ENCODE measurements at regions not wholly inside any gene's neighbourhood (a gene's known extent, or its start where the extent isn't known, plus 50 kb on each side); places are given as distances from the start of the nearest gene placed in this dataset.
A peak's percentile ranks its signal among the peaks of the same experiment; 100 is the strongest.

GRCh38 chr13:95406176-95406575 lies 104.9 kb upstream of the ABCC4 start:
- no peak overlapping the region for H4K91ac ChIP-seq (ENCODE audit: insufficient read length, low read depth, low read length)
- no peak overlapping the region for H3K4ac ChIP-seq (ENCODE audit: low read depth, low read length)
- H4K5ac ChIP-seq (ENCODE audit: insufficient read length, low read depth, low read length): no peak overlapping the region
- no peaks in the 10 kb centered on the region; the same call in 1 of the 2 replicates for H3K27me3 Mint-ChIP-seq (ENCODE audit: low read depth)
- H2BK12ac ChIP-seq (ENCODE audit: insufficient read length, low read depth, low read length): no peak overlapping the region
- DNase-seq: no peak
- no peak overlapping the region for H3K18ac ChIP-seq (ENCODE audit: insufficient read length, low read depth, low read length)
- no peaks in the 10 kb centered on the region for H3K9me3 Mint-ChIP-seq
- H3T11ph ChIP-seq (ENCODE audit: low read length): no peak overlapping the region
- H3K27me3 ChIP-seq (ENCODE audit: insufficient read depth, low read length): no peaks in the 10 kb centered on the region
- H3K14ac ChIP-seq (ENCODE audit: insufficient read depth, low read length): no peak overlapping the region
- H4K20me1 ChIP-seq (ENCODE audit: control insufficient read depth, insufficient read depth, insufficient read length): peaks cover 3% of the 10 kb centered on the region
- no peak overlapping the region for H3K4me3 Mint-ChIP-seq
- H3K79me2 ChIP-seq (ENCODE audit: insufficient read depth, low read length): no peaks in the 10 kb centered on the region
- peaks cover 9 to 10% of the 10 kb centered on the region in 2 experiments for H3K4me1 Mint-ChIP-seq
- no peak overlapping the region for H2AFZ ChIP-seq (ENCODE audit: low read length)
- H3K27ac Mint-ChIP-seq: peak overlapping the region in 1 of 3 experiments; percentile 6; a peak in 1 of 7 replicates
- H3K9ac ChIP-seq (ENCODE audit: extremely low read depth, insufficient read length, low read length): no peak overlapping the region
- no peak overlapping the region for H2BK20ac ChIP-seq (ENCODE audit: low read depth, low read length, poor library complexity, severe bottlenecking)
- no peak overlapping the region for H2BK5ac ChIP-seq (ENCODE audit: insufficient read length, low read length)
- no peak overlapping the region for H4K8ac ChIP-seq (replicated peaks; ENCODE audit: insufficient read length, low read depth, low read length)
- no peak overlapping the region for H3K56ac ChIP-seq (ENCODE audit: insufficient read length, low read depth, low read length)
- TF ChIP-seq CTCF (conservative IDR thresholded peaks at IDR 0.05): no peak
- no peaks in the 10 kb centered on the region for H3K9me3 ChIP-seq (ENCODE audit: control insufficient read depth, low read depth, low read length)
- peaks cover 2% of the 10 kb centered on the region; the same call in 1 of the 2 replicates for H3K4me1 ChIP-seq (ENCODE audit: insufficient read depth, low read length)
- H3K27ac ChIP-seq (ENCODE audit: insufficient read length, low read depth, low read length): no peak overlapping the region
- H3K36me3 Mint-ChIP-seq (ENCODE audit: insufficient read depth in 1 of 3, low read depth in 3 of 3): no peaks in the 10 kb centered on the region
- H2BK120ac ChIP-seq (ENCODE audit: low read depth, low read length, poor library complexity, severe bottlenecking): no peak overlapping the region
- no peak overlapping the region for H3K23ac ChIP-seq (ENCODE audit: insufficient read length, low read depth, low read length)
- H2AK5ac ChIP-seq (ENCODE audit: insufficient read length, low read length): no peak overlapping the region
- no CpG with 5 or more reads among the region's 3 CpGs for WGBS (ENCODE audit: extremely low coverage, insufficient read length, low lambda C conversion rate)
- no peak overlapping the region for H2BK15ac ChIP-seq (ENCODE audit: low read depth, low read length)
- H3K79me1 ChIP-seq (ENCODE audit: insufficient read depth, low read depth, low read length, poor library complexity, severe bottlenecking): no peaks in the 10 kb centered on the region
- H3K4me2 ChIP-seq (ENCODE audit: insufficient read depth, insufficient read length, low read length): no peak overlapping the region
- H3K23me2 ChIP-seq (ENCODE audit: insufficient read length, low read depth, low read length, poor library complexity, severe bottlenecking): peaks cover 5% of the 10 kb centered on the region

Measured in H9 (cell line).